Mesendoderm (in vitro differentiated cells): ENCODE measurements at regions not wholly inside any gene's neighbourhood (a gene's known extent, or its start where the extent isn't known, plus 50 kb on each side); places are given as distances from the start of the nearest gene placed in this dataset.

Source experiments
- DNase-seq: peaks from one replicate; pipeline ENCODE4 v3.0.0; 2013
- H2AK5ac ChIP-seq: 2 replicates; pipeline ENCODE4 v1.6.1; 2013; ENCODE audit warnings: low read length, inconsistent platforms
- H2BK120ac ChIP-seq: 2 replicates; pipeline ENCODE4 v1.6.1; 2013; ENCODE audit warnings: low read depth, mild to moderate bottlenecking, low read length, moderate library complexity, mixed read lengths
- H2BK15ac ChIP-seq: replicated peaks from 2 replicates; pipeline ENCODE4 v1.6.1; 2013; ENCODE audit warnings: low read depth, mild to moderate bottlenecking, moderate library complexity
- H2BK5ac ChIP-seq: 2 replicates; pipeline ENCODE4 v1.6.1; 2013; ENCODE audit warnings: low read length, inconsistent platforms
- H3K18ac ChIP-seq: 2 replicates; pipeline ENCODE4 v1.6.1; 2013; ENCODE audit warnings: mild to moderate bottlenecking, low read length, mixed read lengths
- H3K23ac ChIP-seq: one replicate; pipeline ENCODE4 v1.6.1; 2013; ENCODE audit warnings: low read length
- H3K27ac ChIP-seq: 2 replicates; pipeline ENCODE4 v1.5.1; 2013; ENCODE audit warnings: low read depth, mild to moderate bottlenecking, inconsistent platforms, low read length, moderate library complexity
- H3K27me3 ChIP-seq: 2 replicates; pipeline ENCODE4 v1.6.1; 2013; ENCODE audit warnings: low read length, control low read depth, mild to moderate bottlenecking, inconsistent platforms; ENCODE audit not compliant: insufficient read depth, poor library complexity
- H3K36me3 ChIP-seq: 2 replicates; pipeline ENCODE4 v1.6.1; 2013; ENCODE audit warnings: low read length, inconsistent platforms; ENCODE audit not compliant: control insufficient read depth, insufficient read depth
- H3K4ac ChIP-seq: one replicate; pipeline ENCODE4 v1.6.1; 2013; ENCODE audit warnings: low read depth, mild to moderate bottlenecking, low read length, moderate library complexity
- H3K4me1 ChIP-seq: 2 replicates; pipeline ENCODE4 v1.6.1; 2013; ENCODE audit warnings: low read depth, low read length, inconsistent platforms; ENCODE audit not compliant: control insufficient read depth
- H3K4me2 ChIP-seq: 2 replicates; pipeline ENCODE4 v1.6.1; 2013; ENCODE audit warnings: low read length
- H3K4me3 ChIP-seq: 2 replicates; pipeline ENCODE4 v1.5.1; 2013; ENCODE audit warnings: mild to moderate bottlenecking, low read length
- H3K56ac ChIP-seq: one replicate; pipeline ENCODE4 v1.6.1; 2013; ENCODE audit warnings: low read length
- H3K79me1 ChIP-seq: 2 replicates; pipeline ENCODE4 v1.6.1; 2013; ENCODE audit warnings: low read length, inconsistent platforms
- H3K79me2 ChIP-seq: 2 replicates; pipeline ENCODE4 v1.6.1; 2013; ENCODE audit warnings: mild to moderate bottlenecking, low read length; ENCODE audit not compliant: control insufficient read depth, insufficient read depth
- H3K9ac ChIP-seq: 2 replicates; pipeline ENCODE4 v1.6.1; 2013; ENCODE audit warnings: low read length, inconsistent platforms
- H4K5ac ChIP-seq: one replicate; pipeline ENCODE4 v1.6.1; 2013; ENCODE audit warnings: low read length
- H4K8ac ChIP-seq: one replicate; pipeline ENCODE4 v1.6.1; 2013; ENCODE audit warnings: low read depth, mild to moderate bottlenecking, control low read depth, low read length, moderate library complexity
- WGBS: extraction: QIAGEN DNeasy Blood & Tissue Kit; methylation state at CpG from one replicate; pipeline ENCODE4 v1.1.7; 2013; ENCODE audit warnings: low lambda C conversion rate, missing lambda C conversion rate; ENCODE audit not compliant: insufficient coverage; ENCODE audit errors: extremely low coverage; 5-methylcytosine and 5-hydroxymethylcytosine counted together

DNA sequence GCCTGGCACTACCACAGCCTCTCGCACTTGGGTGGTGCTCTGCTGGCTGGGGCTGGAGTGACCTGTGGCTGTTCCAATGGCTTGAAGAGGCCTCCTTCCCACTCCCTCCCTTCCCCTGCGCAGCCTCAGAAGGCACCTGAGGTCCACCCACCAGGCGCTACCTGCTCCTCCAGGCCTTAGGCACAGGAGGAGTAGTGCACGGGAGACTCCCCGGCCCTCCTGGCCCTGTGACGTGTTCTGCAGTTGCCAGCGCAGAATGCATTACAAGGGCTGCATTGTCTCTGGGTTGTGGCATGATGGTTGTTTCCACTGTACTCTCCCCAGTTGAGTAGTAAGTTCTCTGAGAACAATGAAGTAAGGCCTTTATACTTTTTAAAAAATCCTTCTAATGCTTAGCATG, 128.6 kb downstream of the TEX29 start:
- Histone ChIP-seq H4K5ac (no peak overlapping the region), H3K4me1 (no peaks in the 10 kb centered on the region), H2BK120ac (no peak overlapping the region), H3K36me3 (no peaks in the 10 kb centered on the region), H2BK5ac (no peak overlapping the region), H3K9ac (no peak overlapping the region), H3K4me2 (no peak overlapping the region), H3K27ac (no peak overlapping the region), H3K79me1 (no peaks in the 10 kb centered on the region), H3K56ac (no peak overlapping the region), H3K4ac (no peak overlapping the region), H2BK15ac (no peak overlapping the region), H2AK5ac (no peak overlapping the region), H3K27me3 (no peaks in the 10 kb centered on the region), H3K23ac (no peak overlapping the region), H3K79me2 (no peaks in the 10 kb centered on the region), H4K8ac (no peak overlapping the region), H3K18ac (no peak overlapping the region), H3K4me3 (no peak overlapping the region)
- no CpG with 5 or more reads among the region's 7 CpGs for WGBS
- DNase-seq, result no peak

GRCh38 chr13:111451402-111451801, 131.0 kb downstream of the TEX29 start:
- WGBS, result no CpG with 5 or more reads among the region's 14 CpGs
- H2BK15ac ChIP-seq, result no peak overlapping the region

GRCh38 chr13:111456452-111457230, 136.2 kb downstream of the TEX29 start:
- H3K27ac ChIP-seq, result no peak overlapping the region
- H3K36me3 ChIP-seq, result no peaks in the 10 kb centered on the region
- H3K79me2 ChIP-seq, result no peaks in the 10 kb centered on the region
- H2BK120ac ChIP-seq, result no peak overlapping the region
- no peak overlapping the region for H3K23ac ChIP-seq
- DNase-seq, result no peak
- no peak overlapping the region for H3K4me3 ChIP-seq
- no peak overlapping the region for H3K9ac ChIP-seq
- H3K4me2 ChIP-seq, result no peak overlapping the region
- no peaks in the 10 kb centered on the region for H3K27me3 ChIP-seq
- no peaks in the 10 kb centered on the region for H3K4me1 ChIP-seq
- H3K56ac ChIP-seq, result no peak overlapping the region
- no CpG with 5 or more reads among the region's 20 CpGs for WGBS
- H2AK5ac ChIP-seq, result no peak overlapping the region
- no peak overlapping the region for H4K5ac ChIP-seq
- no peak overlapping the region for H4K8ac ChIP-seq
- no peak overlapping the region for H2BK5ac ChIP-seq
- no peak overlapping the region for H3K4ac ChIP-seq
- no peak overlapping the region for H3K18ac ChIP-seq
- no peaks in the 10 kb centered on the region for H3K79me1 ChIP-seq
- H2BK15ac ChIP-seq, result no peak overlapping the region

More at GRCh38 chr13:111451402-111451801, 131.0 kb downstream of the TEX29 start:
- no peaks in the 10 kb centered on the region for H3K27me3 ChIP-seq
- DNase-seq, result no peak
- no peak overlapping the region for H2BK120ac ChIP-seq
- no peaks in the 10 kb centered on the region for H3K36me3 ChIP-seq
- H3K79me2 ChIP-seq, result no peaks in the 10 kb centered on the region
- H3K18ac ChIP-seq, result no peak overlapping the region
- no peaks in the 10 kb centered on the region for H3K4me1 ChIP-seq
- no peak overlapping the region for H3K4me2 ChIP-seq
- H3K56ac ChIP-seq, result no peak overlapping the region
- H4K8ac ChIP-seq, result no peak overlapping the region
- no peak overlapping the region for H4K5ac ChIP-seq
- no peak overlapping the region for H3K23ac ChIP-seq
- no peaks in the 10 kb centered on the region for H3K79me1 ChIP-seq
- no peak overlapping the region for H3K4ac ChIP-seq
- no peak overlapping the region for H3K9ac ChIP-seq
- no peak overlapping the region for H3K4me3 ChIP-seq
- no peak overlapping the region for H2BK5ac ChIP-seq
- H2AK5ac ChIP-seq, result no peak overlapping the region
- no peak overlapping the region for H3K27ac ChIP-seq

- no peak overlapping the region for H3K4me2 ChIP-seq
- H4K8ac ChIP-seq, result no peak overlapping the region
- no peak overlapping the region for H2AK5ac ChIP-seq
- WGBS, result no CpG with 5 or more reads among the region's 12 CpGs
- H3K79me2 ChIP-seq, result no peaks in the 10 kb centered on the region
- H3K36me3 ChIP-seq, result no peaks in the 10 kb centered on the region
- H3K79me1 ChIP-seq, result no peaks in the 10 kb centered on the region
- no peak overlapping the region for H3K4me3 ChIP-seq
- H2BK15ac ChIP-seq, result no peak overlapping the region
- no peaks in the 10 kb centered on the region for H3K27me3 ChIP-seq
- H3K18ac ChIP-seq, result no peak overlapping the region
- H2BK5ac ChIP-seq, result no peak overlapping the region
- no peak overlapping the region for H3K27ac ChIP-seq
- no peak overlapping the region for H3K9ac ChIP-seq
- no peak for DNase-seq
- H2BK120ac ChIP-seq, result no peak overlapping the region
- no peaks in the 10 kb centered on the region for H3K4me1 ChIP-seq
- no peak overlapping the region for H4K5ac ChIP-seq
- no peak overlapping the region for H3K23ac ChIP-seq
- no peak overlapping the region for H3K4ac ChIP-seq
- H3K56ac ChIP-seq, result no peak overlapping the region
Measured at GRCh38 chr13:111458001-111458531, 137.6 kb downstream of the TEX29 start.

DNA sequence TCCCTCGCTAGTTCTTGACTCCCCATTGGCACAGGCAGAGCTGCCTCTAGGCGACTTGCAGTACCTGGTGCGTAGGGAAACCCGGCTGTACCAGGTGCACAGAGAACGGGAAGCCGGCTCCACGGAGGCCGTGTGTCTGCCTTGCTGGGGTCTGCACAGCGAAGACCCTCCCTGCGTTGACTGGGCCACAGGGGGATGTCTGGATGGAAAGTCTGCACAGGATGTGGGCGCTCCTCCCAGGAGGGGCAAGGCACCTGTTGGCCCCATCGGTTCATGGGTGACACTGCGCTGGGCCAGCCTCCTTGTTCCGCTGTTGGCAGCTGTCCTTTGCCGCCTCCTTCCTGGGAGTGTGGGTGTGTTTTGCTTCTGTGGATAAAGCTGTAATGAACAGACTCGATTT, 138.3 kb downstream of the TEX29 start:
- no CpG with 5 or more reads among the region's 16 CpGs for WGBS

More for the DNA sequence above, 138.3 kb downstream of the TEX29 start:
- H3K9ac ChIP-seq, result no peak overlapping the region
- no peak overlapping the region for H3K23ac ChIP-seq
- no peaks in the 10 kb centered on the region for H3K36me3 ChIP-seq
- no peak for DNase-seq
- H3K79me1 ChIP-seq, result no peaks in the 10 kb centered on the region
- H3K18ac ChIP-seq, result no peak overlapping the region
- H3K4me2 ChIP-seq, result no peak overlapping the region
- no peaks in the 10 kb centered on the region for H3K4me1 ChIP-seq
- no peak overlapping the region for H4K8ac ChIP-seq
- H3K56ac ChIP-seq, result no peak overlapping the region
- H3K27me3 ChIP-seq, result no peaks in the 10 kb centered on the region
- H4K5ac ChIP-seq, result no peak overlapping the region
- no peak overlapping the region for H2BK15ac ChIP-seq
- no peak overlapping the region for H2BK5ac ChIP-seq
- H3K4ac ChIP-seq, result no peak overlapping the region
- H3K4me3 ChIP-seq, result no peak overlapping the region
- no peak overlapping the region for H2BK120ac ChIP-seq
- no peaks in the 10 kb centered on the region for H3K79me2 ChIP-seq
- H2AK5ac ChIP-seq, result no peak overlapping the region
- no peak overlapping the region for H3K27ac ChIP-seq
